ENCODE measurements at regions not wholly inside any gene's neighbourhood (a gene's known extent, or its start where the extent isn't known, plus 50 kb on each side); places are given as distances from the start of the nearest gene placed in this dataset.

- Histone ChIP-seq H3K36me3 (ENCODE audit: control insufficient read depth, insufficient read depth, low read length) (no peaks in the 10 kb centered on the region), H3K4me3 (ENCODE audit: low read depth, low read length) (no peak overlapping the region), H3K27me3 (ENCODE audit: control insufficient read depth, insufficient read depth, low read length) (no peaks in the 10 kb centered on the region)
- no peak for DNase-seq (ENCODE audit: low read depth)
- no peak for TF ChIP-seq CTCF (IDR thresholded peaks at IDR 0.05; ENCODE audit: insufficient read depth, low read length, poor library complexity, severe bottlenecking)
Observed at GRCh38 chr17:6179017-6179416, 108.8 kb downstream of the WSCD1 start.

- no peak for TF ChIP-seq CTCF (IDR thresholded peaks at IDR 0.05; ENCODE audit: insufficient read depth, low read length, poor library complexity, severe bottlenecking)
- H3K36me3 ChIP-seq (ENCODE audit: control insufficient read depth, insufficient read depth, low read length): no peaks in the 10 kb centered on the region
Observed at GRCh38 chr17:6177941-6178694, 107.9 kb downstream of the WSCD1 start.

More at GRCh38 chr17:6177941-6178694, 107.9 kb downstream of the WSCD1 start:
- no peaks in the 10 kb centered on the region for H3K27me3 ChIP-seq (ENCODE audit: control insufficient read depth, insufficient read depth, low read length)
- no peak for DNase-seq (ENCODE audit: low read depth)
- H3K4me3 ChIP-seq (ENCODE audit: low read depth, low read length): no peak overlapping the region
